Nephron progenitor cell (in vitro differentiated cells): ENCODE measurements at regions not wholly inside any gene's neighbourhood (a gene's known extent, or its start where the extent isn't known, plus 50 kb on each side); places are given as distances from the start of the nearest gene placed in this dataset.

Experiments used
- DNase-seq: peaks from one replicate; pipeline ENCODE4 v3.0.0; 2021
- H3K27ac Mint-ChIP-seq: 2 replicates; pipeline ENCODE4 v1.8.0; 2021; ENCODE audit warnings: mild to moderate bottlenecking, moderate library complexity, mixed read lengths
- H3K27me3 Mint-ChIP-seq: 2 replicates; pipeline ENCODE4 v1.8.0; 2021; ENCODE audit warnings: mild to moderate bottlenecking, low read depth, mixed read lengths; ENCODE audit not compliant: poor library complexity
- H3K36me3 Mint-ChIP-seq: 2 replicates; pipeline ENCODE4 v1.8.0; 2021; ENCODE audit warnings: low read depth, mixed read lengths
- H3K4me1 Mint-ChIP-seq: 2 replicates; pipeline ENCODE4 v1.8.0; 2021; ENCODE audit warnings: mixed read lengths
- H3K4me3 Mint-ChIP-seq: 2 replicates; pipeline ENCODE4 v1.8.0; 2021; ENCODE audit warnings: mild to moderate bottlenecking, moderate library complexity, mixed read lengths
- H3K9me3 Mint-ChIP-seq: 2 replicates; pipeline ENCODE4 v1.8.0; 2021; ENCODE audit warnings: mild to moderate bottlenecking, moderate library complexity, mixed read lengths
- CTCF ChIP-seq: fragments of 200-600 bp; sonication (generic); IDR thresholded peaks from 2 replicates; pipeline ENCODE4 v1.5.0; 2021; ENCODE audit warnings: antibody characterized with exemption

GRCh38 chr6:26215585-26216358 lies 128.5 kb downstream of the HFE start:
- Mint-ChIP-seq H3K27ac (no peak overlapping the region), H3K4me1 (peaks cover 25% of the 10 kb centered on the region), H3K4me3 (no peak overlapping the region), H3K9me3 (no peaks in the 10 kb centered on the region), H3K27me3 (no peaks in the 10 kb centered on the region), H3K36me3 (no peaks in the 10 kb centered on the region)
- no peak for TF ChIP-seq CTCF
- DNase-seq = no peak

- no peaks in the 10 kb centered on the region for H3K9me3 Mint-ChIP-seq
- no peak for TF ChIP-seq CTCF
- peaks cover 23% of the 10 kb centered on the region for H3K4me1 Mint-ChIP-seq
- H3K36me3 Mint-ChIP-seq = no peaks in the 10 kb centered on the region
- H3K27ac Mint-ChIP-seq = no peak overlapping the region
- H3K27me3 Mint-ChIP-seq = peaks cover under 1% of the 10 kb centered on the region
- DNase-seq = peak; percentile 62
- H3K4me3 Mint-ChIP-seq = no peak overlapping the region
Measured at GRCh38 chr6:26216359-26216885, 129.2 kb downstream of the HFE start.

GRCh38 chr6:26216886-26217713 lies 129.9 kb downstream of the HFE start:
- TF ChIP-seq CTCF = peak; percentile 19
- no peaks in the 10 kb centered on the region for H3K9me3 Mint-ChIP-seq
- no peaks in the 10 kb centered on the region for H3K36me3 Mint-ChIP-seq
- no peak overlapping the region for H3K4me3 Mint-ChIP-seq
- peaks cover 4% of the 10 kb centered on the region for H3K27me3 Mint-ChIP-seq
- no peak overlapping the region for H3K27ac Mint-ChIP-seq
- peak; percentile 79 for DNase-seq
- peaks cover 17% of the 10 kb centered on the region for H3K4me1 Mint-ChIP-seq

- no peak for DNase-seq
- Mint-ChIP-seq H3K27me3 (peaks cover 4% of the 10 kb centered on the region), H3K27ac (no peak overlapping the region), H3K4me3 (no peak overlapping the region), H3K9me3 (no peaks in the 10 kb centered on the region), H3K4me1 (peaks cover 13% of the 10 kb centered on the region), H3K36me3 (no peaks in the 10 kb centered on the region)
- TF ChIP-seq CTCF = no peak
Measured at GRCh38 chr6:26217714-26218075, 130.5 kb downstream of the HFE start.

GRCh38 chr6:26218824-26219223 lies 131.6 kb downstream of the HFE start:
- Mint-ChIP-seq H3K27me3 (peaks cover 4% of the 10 kb centered on the region), H3K36me3 (no peaks in the 10 kb centered on the region), H3K27ac (no peak overlapping the region), H3K9me3 (no peaks in the 10 kb centered on the region), H3K4me1 (peaks cover 9% of the 10 kb centered on the region), H3K4me3 (no peak overlapping the region)
- TF ChIP-seq CTCF = no peak
- DNase-seq = no peak
